SK-N-SH (cell line): ENCODE measurements at regions not wholly inside any gene's neighbourhood (a gene's known extent, or its start where the extent isn't known, plus 50 kb on each side); places are given as distances from the start of the nearest gene placed in this dataset.

Experiments
- CTCF ChIA-PET: fragments of 300-600, 350-600 bp; formaldehyde crosslinking; extraction: SDS; loops from one replicate; lab custom pipeline; 2021; lab: Yijun Ruan, JAX
- POLR2A ChIA-PET: fragments of 350-600 bp; sonication (Branson Sonifier 250); formaldehyde crosslinking; extraction: SDS; loops from one replicate; lab custom pipeline; 2020; ENCODE audit warnings: antibody characterized with exemption, inconsistent platforms; lab: Yijun Ruan, JAX
- DNase-seq: peaks from one replicate; pipeline ENCODE4 v3.0.0; 2012
- H2AFZ ChIP-seq: fragments of 200-600 bp; sonication (generic); 2 replicates; pipeline ENCODE4 v1.8.1; 2016; ENCODE audit warnings: antibody characterized with exemption, mild to moderate bottlenecking, low read depth
- H3F3A ChIP-seq: fragments of 200-600 bp; sonication (generic); replicated peaks from 2 replicates; pipeline ENCODE3; 2016; ENCODE audit warnings: antibody characterized with exemption, mild to moderate bottlenecking; ENCODE audit not compliant: insufficient read depth
- H3K27ac ChIP-seq, 2 experiments: fragments of 200-500 bp in 1 of 2; fragments of 200-600 bp in 1 of 2; sonication (Bioruptor generic) in 1 of 2; sonication (generic), shearing (Covaris generic) in 1 of 2; 2 replicates each; pipeline versions ENCODE4 v1.5.1 to v1.6.1; 2014 to 2016; ENCODE audit warnings: low read depth in 2 of 2, inconsistent platforms in 1 of 2, low read length in 1 of 2, mild to moderate bottlenecking in 1 of 2, mixed read lengths in 1 of 2
- H3K27me3 ChIP-seq: fragments of 200-600 bp; sonication (generic), shearing (Covaris generic); 2 replicates; pipeline ENCODE4 v1.6.1; 2016; ENCODE audit warnings: mixed run types; ENCODE audit not compliant: insufficient read depth
- H3K36me3 ChIP-seq, 2 experiments: fragments of 200-500 bp in 1 of 2; fragments of 200-600 bp in 1 of 2; sonication (Bioruptor generic) in 1 of 2; sonication (generic) in 1 of 2; replicated peaks in 1 of 2; 2 replicates each; pipeline versions ENCODE3 to v1.5.1; 2014 to 2016; ENCODE audit warnings: low read length in 1 of 2, mild to moderate bottlenecking in 1 of 2; ENCODE audit not compliant: insufficient read depth in 2 of 2, control insufficient read depth in 1 of 2
- H3K4me1 ChIP-seq, 2 experiments: fragments of 200-500 bp in 1 of 2; fragments of 200-600 bp in 1 of 2; sonication (Bioruptor generic) in 1 of 2; sonication (generic), shearing (Covaris generic) in 1 of 2; 2 replicates each; pipeline versions ENCODE4 v1.5.1 to v1.6.1; 2014 to 2016; ENCODE audit warnings: low read depth in 1 of 2, low read length in 1 of 2, mixed run types in 1 of 2; ENCODE audit not compliant: insufficient read depth in 2 of 2, control insufficient read depth in 1 of 2
- H3K4me2 ChIP-seq: fragments of 200-600 bp; sonication (generic), shearing (Covaris generic); 2 replicates; pipeline ENCODE4 v1.6.1; 2017; ENCODE audit warnings: mixed run types
- H3K4me3 ChIP-seq, 2 experiments: fragments of 200-500 bp in 1 of 2; fragments of 200-600 bp in 1 of 2; sonication (Bioruptor generic) in 1 of 2; sonication (generic), shearing (Covaris generic) in 1 of 2; 2 replicates each; pipeline versions ENCODE4 v1.5.1 to v1.8.1; 2014 to 2016; ENCODE audit warnings: low read depth in 2 of 2, inconsistent platforms in 1 of 2, low read length in 1 of 2, mild to moderate bottlenecking in 1 of 2, mixed read lengths in 1 of 2, moderate library complexity in 1 of 2
- H3K79me2 ChIP-seq: fragments of 200-600 bp; sonication (generic); 2 replicates; pipeline ENCODE4 v1.8.1; 2017; ENCODE audit warnings: mild to moderate bottlenecking; ENCODE audit not compliant: insufficient read depth
- H3K9ac ChIP-seq: fragments of 200-600 bp; sonication (generic); 2 replicates; pipeline ENCODE4 v1.6.1; 2017; ENCODE audit warnings: mixed run types
- H3K9me2 ChIP-seq: fragments of 200-600 bp; sonication (generic); 2 replicates; pipeline ENCODE4 v1.6.1; 2017; ENCODE audit warnings: mixed run types
- H3K9me3 ChIP-seq: fragments of 200-600 bp; sonication (generic); 2 replicates; pipeline ENCODE4 v1.6.1; 2017; ENCODE audit warnings: mixed run types, mild to moderate bottlenecking, moderate library complexity
- H4K20me1 ChIP-seq: fragments of 200-600 bp; sonication (generic); 2 replicates; pipeline ENCODE4 v1.6.1; 2017; ENCODE audit warnings: mild to moderate bottlenecking, mixed run types; ENCODE audit not compliant: insufficient read depth
- FOSL2 ChIP-seq: IDR thresholded peaks from 2 replicates; pipeline ENCODE4 v1.4.0; 2012; ENCODE audit warnings: low read depth, mild to moderate bottlenecking, moderate library complexity, borderline replicate concordance
- IRF3 ChIP-seq: fragments of 150-350 bp; IDR thresholded peaks from 2 replicates; pipeline ENCODE4 v1.6.1; 2016; ENCODE audit warnings: mild to moderate bottlenecking, low read depth, low read length
- JUND ChIP-seq: IDR thresholded peaks from 2 replicates; pipeline ENCODE4 v1.4.0; 2012
- NRF1 ChIP-seq: IDR thresholded peaks from 2 replicates; pipeline ENCODE4 v1.6.1; 2012; ENCODE audit warnings: low read depth, mild to moderate bottlenecking, low read length
- RCOR1 ChIP-seq: fragments of 150-350 bp; IDR thresholded peaks from 2 replicates; pipeline ENCODE4 v1.6.1; 2017; ENCODE audit warnings: antibody characterized with exemption, low read length
- REST ChIP-seq: IDR thresholded peaks from 2 replicates; pipeline ENCODE4 v1.6.1; 2012; ENCODE audit warnings: mild to moderate bottlenecking, low read depth, low read length, moderate library complexity
- USF1 ChIP-seq: IDR thresholded peaks from 2 replicates; pipeline ENCODE4 v1.4.0; 2012; ENCODE audit warnings: low read depth, borderline replicate concordance
- WGBS: methylation state at CpG from one replicate; pipeline ENCODE4 v1.1.6; 2017; ENCODE audit warnings: low lambda C conversion rate; 5-methylcytosine and 5-hydroxymethylcytosine counted together

- no peak for TF ChIP-seq REST
Observed at GRCh38 chr5:103497781-103498180, 64.8 kb downstream of the NUDT12 start (continued).

- no peak overlapping the region for H3K4me2 ChIP-seq
- WGBS = 81% methylated on average over 4 of the region's 4 CpGs
- no peak for DNase-seq
- CTCF ChIA-PET = interaction anchor here (0.9 to 1.0 kb wide), 2 partner anchors 15 to 258 kb away, joined by 3 to 4 read pairs; no protein-coding TSS in a partner anchor
- H3K36me3 ChIP-seq = no peaks in the 10 kb centered on the region
- no peaks in the 10 kb centered on the region for H3K27me3 ChIP-seq
- H3K9me2 ChIP-seq = no peaks in the 10 kb centered on the region
- no peak overlapping the region for H3K4me3 ChIP-seq
- H3K9ac ChIP-seq = no peak overlapping the region
- H4K20me1 ChIP-seq = no peaks in the 10 kb centered on the region
- H3F3A ChIP-seq = no peaks in the 10 kb centered on the region
- no peak overlapping the region for H2AFZ ChIP-seq
- no peaks in the 10 kb centered on the region for H3K79me2 ChIP-seq
- TF ChIP-seq JUND = no peak
- TF ChIP-seq RCOR1 = no peak
- TF ChIP-seq, all 33 proteins: peak for 0
- POLR2A ChIA-PET = no interaction called here
- Histone ChIP-seq H3K27ac (no peak overlapping the region), H3K9me3 (no peaks in the 10 kb centered on the region; the same call in 1 of the 2 replicates), H3K4me1 (peaks cover 0 to 15% of the 10 kb centered on the region in 2 experiments; a peak in 2 of 4 replicates)
Observed at GRCh38 chr5:103490030-103490739, 72.4 kb downstream of the NUDT12 start.

GRCh38 chr5:103489307-103489706, 73.3 kb downstream of the NUDT12 start:
- no peaks in the 10 kb centered on the region for H3F3A ChIP-seq
- ChIA-PET POLR2A (no interaction called here), CTCF (interaction anchor here (0.6 to 0.9 kb wide), 2 partner anchors 14 to 85 kb away, joined by 3 to 4 read pairs; no protein-coding TSS in a partner anchor)
- H3K9me3 ChIP-seq = no peaks in the 10 kb centered on the region; the same call in 1 of the 2 replicates
- no peak for DNase-seq
- H3K4me1 ChIP-seq = peaks cover 0 to 15% of the 10 kb centered on the region in 2 experiments; a peak in 2 of 4 replicates
- H3K4me2 ChIP-seq = no peak overlapping the region
- 89% methylated on average over 2 of the region's 2 CpGs for WGBS
- TF ChIP-seq IRF3 (no peak), USF1 (no peak), REST (no peak), FOSL2 (no peak), NRF1 (no peak)
- H3K4me3 ChIP-seq = no peak overlapping the region
- H3K9ac ChIP-seq = no peak overlapping the region
- no peaks in the 10 kb centered on the region for H3K9me2 ChIP-seq
- H4K20me1 ChIP-seq = no peaks in the 10 kb centered on the region
- no peaks in the 10 kb centered on the region for H3K36me3 ChIP-seq
- H3K27me3 ChIP-seq = no peaks in the 10 kb centered on the region
- no peak overlapping the region for H3K27ac ChIP-seq
- no peaks in the 10 kb centered on the region for H3K79me2 ChIP-seq
- H2AFZ ChIP-seq = no peak overlapping the region
